Activated T-cell treated with anti-CD3 and anti-CD28 coated beads, Interleukin-2, amount 50 U/mL, for 24 hours (primary cell): ENCODE measurements at regions not wholly inside any gene's neighbourhood (a gene's known extent, or its start where the extent isn't known, plus 50 kb on each side); places are given as distances from the start of the nearest gene placed in this dataset.

Experiments used
- DNase-seq: peaks from one replicate; pipeline ENCODE4 v3.0.0-alpha.2; 2020
- H3K27ac Mint-ChIP-seq: 2 replicates; pipeline ENCODE4 v1.8.0; 2020; ENCODE audit warnings: mild to moderate bottlenecking, mixed read lengths
- H3K27me3 Mint-ChIP-seq: 2 replicates; pipeline ENCODE4 v1.8.0; 2020; ENCODE audit warnings: mixed read lengths
- H3K36me3 Mint-ChIP-seq: 2 replicates; pipeline ENCODE4 v1.8.0; 2020; ENCODE audit warnings: low read depth, mixed read lengths
- H3K4me1 Mint-ChIP-seq: 2 replicates; pipeline ENCODE4 v1.8.0; 2020; ENCODE audit warnings: low read depth, mixed read lengths
- H3K4me3 Mint-ChIP-seq: 2 replicates; pipeline ENCODE4 v1.8.0; 2020; ENCODE audit warnings: mild to moderate bottlenecking, moderate library complexity, mixed read lengths
- H3K9me3 Mint-ChIP-seq: 2 replicates; pipeline ENCODE4 v1.8.0; 2020; ENCODE audit warnings: mixed read lengths

GRCh38 chr13:80040981-80041317 is 300.0 kb downstream of the SPRY2 start:
- Mint-ChIP-seq H3K9me3 (peaks cover 2% of the 10 kb centered on the region), H3K4me3 (no peak overlapping the region), H3K4me1 (peaks cover 2% of the 10 kb centered on the region), H3K27me3 (no peaks in the 10 kb centered on the region), H3K36me3 (no peaks in the 10 kb centered on the region), H3K27ac (no peak overlapping the region)
- DNase-seq, result no peak

- peaks cover 2% of the 10 kb centered on the region for H3K9me3 Mint-ChIP-seq
- no peak overlapping the region for H3K27ac Mint-ChIP-seq
- no peaks in the 10 kb centered on the region for H3K36me3 Mint-ChIP-seq
- DNase-seq, result no peak
- no peak overlapping the region for H3K4me3 Mint-ChIP-seq
- peaks cover 2% of the 10 kb centered on the region for H3K4me1 Mint-ChIP-seq
- H3K27me3 Mint-ChIP-seq, result no peaks in the 10 kb centered on the region
Measured at GRCh38 chr13:80040196-80040980, 300.5 kb downstream of the SPRY2 start.

DNA sequence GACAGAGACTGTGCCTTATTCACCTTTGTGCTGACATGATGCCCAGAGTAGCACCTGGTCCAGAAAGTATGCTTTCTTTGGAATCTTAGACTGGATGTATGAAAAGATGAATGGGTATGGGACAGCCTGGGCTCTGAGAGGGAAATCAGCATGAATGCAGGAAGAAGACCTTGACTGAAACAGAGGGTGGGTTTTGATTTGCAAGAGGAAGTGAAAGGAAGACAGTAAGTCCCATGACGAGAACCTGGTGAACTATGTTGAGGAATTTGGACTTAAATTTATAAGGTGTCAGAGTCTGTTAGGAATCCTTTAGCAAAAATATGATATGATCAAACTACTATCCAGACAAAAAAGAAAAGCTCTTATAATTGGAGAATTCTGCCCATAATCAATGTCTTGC is 301.9 kb downstream of the SPRY2 start:
- Mint-ChIP-seq H3K4me3 (no peak overlapping the region), H3K27ac (no peak overlapping the region), H3K27me3 (no peaks in the 10 kb centered on the region), H3K4me1 (peaks cover 2% of the 10 kb centered on the region), H3K9me3 (no peaks in the 10 kb centered on the region), H3K36me3 (no peaks in the 10 kb centered on the region)
- DNase-seq, result no peak

- Mint-ChIP-seq H3K27me3 (no peaks in the 10 kb centered on the region), H3K36me3 (no peaks in the 10 kb centered on the region), H3K4me1 (peaks cover 2% of the 10 kb centered on the region), H3K9me3 (no peaks in the 10 kb centered on the region), H3K4me3 (no peak overlapping the region), H3K27ac (no peak overlapping the region)
- no peak for DNase-seq
Measured at GRCh38 chr13:80038371-80038770, 302.6 kb downstream of the SPRY2 start.

DNA sequence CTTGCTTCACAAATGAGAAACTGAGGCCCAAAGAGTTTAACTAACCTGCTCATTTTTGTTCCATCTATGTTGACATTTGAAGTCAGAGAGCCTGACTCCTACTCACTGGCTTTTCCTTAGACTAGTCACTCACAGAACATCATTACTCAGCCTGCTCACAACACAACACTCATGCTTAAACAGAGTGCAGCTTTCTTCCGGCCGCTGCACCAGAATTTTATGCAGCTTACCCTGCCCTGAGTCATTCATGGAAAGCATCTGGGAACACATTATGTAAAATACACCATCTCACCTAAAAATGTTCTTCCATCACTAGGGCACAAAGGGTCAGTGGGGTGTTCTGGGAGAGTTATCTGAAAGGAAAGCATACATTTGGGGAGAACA is 303.4 kb downstream of the SPRY2 start:
- Mint-ChIP-seq H3K36me3 (no peaks in the 10 kb centered on the region), H3K27ac (no peak overlapping the region), H3K4me1 (peaks cover 2% of the 10 kb centered on the region), H3K4me3 (no peak overlapping the region), H3K27me3 (no peaks in the 10 kb centered on the region), H3K9me3 (no peaks in the 10 kb centered on the region)
- DNase-seq, result no peak

DNA sequence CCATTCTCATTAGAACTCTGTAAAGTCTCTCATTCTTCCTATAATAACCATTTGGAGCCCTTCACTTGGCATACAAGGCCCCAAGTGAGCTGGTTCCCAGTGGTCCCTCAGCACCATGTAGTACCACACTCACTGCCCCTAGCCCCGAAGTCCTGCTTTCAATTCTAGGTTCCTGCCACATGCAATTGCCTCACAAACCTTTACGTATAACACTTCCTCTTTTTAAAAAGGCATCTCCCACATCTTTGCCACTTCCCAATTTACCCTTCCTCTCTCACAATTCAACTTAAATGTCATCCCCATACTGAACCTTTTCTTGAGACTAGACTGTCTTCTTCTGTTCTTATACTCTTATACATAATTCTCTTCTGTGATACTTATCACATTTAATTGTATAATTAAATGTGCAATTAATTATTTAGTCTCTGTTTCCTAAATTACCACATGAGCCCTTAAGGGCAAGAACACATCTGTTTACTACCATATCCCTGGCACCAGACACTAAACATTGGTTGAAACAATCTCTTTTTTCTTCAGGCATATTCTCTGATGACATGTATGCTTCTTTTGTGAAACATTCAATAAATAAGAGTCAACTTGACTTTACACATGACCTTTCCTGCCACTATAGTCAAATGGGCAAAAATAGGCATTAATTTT is 304.0 kb downstream of the SPRY2 start:
- Mint-ChIP-seq H3K9me3 (no peaks in the 10 kb centered on the region), H3K36me3 (no peaks in the 10 kb centered on the region), H3K4me1 (peaks cover 2% of the 10 kb centered on the region), H3K4me3 (no peak overlapping the region), H3K27me3 (no peaks in the 10 kb centered on the region), H3K27ac (no peak overlapping the region)
- DNase-seq, result no peak

- no peaks in the 10 kb centered on the region for H3K27me3 Mint-ChIP-seq
- H3K4me1 Mint-ChIP-seq, result peaks cover 2% of the 10 kb centered on the region
- no peaks in the 10 kb centered on the region for H3K36me3 Mint-ChIP-seq
- no peak overlapping the region for H3K4me3 Mint-ChIP-seq
- H3K27ac Mint-ChIP-seq, result no peak overlapping the region
- no peak for DNase-seq
- H3K9me3 Mint-ChIP-seq, result no peaks in the 10 kb centered on the region
Measured at GRCh38 chr13:80035096-80035495, 305.8 kb downstream of the SPRY2 start.

DNA sequence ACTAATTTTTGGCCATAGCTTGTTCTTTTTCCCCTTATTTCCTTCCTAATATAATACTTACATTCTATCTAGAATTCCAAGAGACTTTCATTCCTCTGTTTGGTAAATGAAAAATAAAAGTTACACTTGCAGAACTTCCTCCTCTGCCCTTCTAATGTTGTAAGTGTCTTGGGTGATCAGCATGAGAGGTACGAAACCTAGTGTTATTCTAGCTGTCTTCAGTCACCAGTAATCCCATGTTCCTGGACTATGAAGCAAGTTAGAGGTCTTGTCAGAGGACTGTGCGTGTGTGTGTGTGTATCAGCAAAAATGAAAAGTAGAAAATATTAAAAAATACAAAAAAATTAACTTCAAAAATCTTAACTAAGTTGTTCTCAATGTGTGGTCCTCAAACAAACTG is 307.0 kb downstream of the SPRY2 start:
- DNase-seq, result no peak
- no peaks in the 10 kb centered on the region for H3K27me3 Mint-ChIP-seq
- no peaks in the 10 kb centered on the region for H3K36me3 Mint-ChIP-seq
- no peak overlapping the region for H3K4me3 Mint-ChIP-seq
- H3K4me1 Mint-ChIP-seq, result peaks cover 2% of the 10 kb centered on the region
- no peaks in the 10 kb centered on the region for H3K9me3 Mint-ChIP-seq
- H3K27ac Mint-ChIP-seq, result no peak overlapping the region

DNA sequence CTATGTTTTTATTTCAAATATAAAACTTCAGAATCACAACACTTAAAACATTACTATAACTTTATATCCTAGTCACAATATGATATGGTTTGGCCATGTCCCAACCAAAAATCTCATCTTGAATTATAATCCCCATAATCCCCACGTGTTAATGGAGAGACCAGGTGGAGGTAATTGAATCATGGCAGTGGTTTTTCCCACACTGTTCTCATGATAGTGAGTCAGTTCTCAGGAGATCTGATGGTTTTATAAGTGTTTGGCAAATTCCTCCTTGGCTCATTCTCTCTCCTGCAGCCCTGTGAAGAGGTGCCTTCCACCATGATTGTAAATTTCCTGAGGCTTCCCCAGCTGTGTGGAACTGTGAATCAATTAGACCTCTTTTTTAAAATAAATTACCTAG is 307.6 kb downstream of the SPRY2 start:
- Mint-ChIP-seq H3K27ac (no peak overlapping the region), H3K36me3 (no peaks in the 10 kb centered on the region), H3K4me3 (no peak overlapping the region), H3K4me1 (peaks cover 2% of the 10 kb centered on the region), H3K27me3 (no peaks in the 10 kb centered on the region), H3K9me3 (no peaks in the 10 kb centered on the region)
- DNase-seq, result no peak

GRCh38 chr13:80030491-80030890 is 310.4 kb downstream of the SPRY2 start:
- Mint-ChIP-seq H3K4me3 (no peak overlapping the region), H3K36me3 (no peaks in the 10 kb centered on the region), H3K27me3 (no peaks in the 10 kb centered on the region), H3K9me3 (no peaks in the 10 kb centered on the region), H3K4me1 (no peaks in the 10 kb centered on the region), H3K27ac (no peak overlapping the region)
- DNase-seq, result no peak

- Mint-ChIP-seq H3K4me1 (no peaks in the 10 kb centered on the region), H3K27ac (no peak overlapping the region), H3K36me3 (no peaks in the 10 kb centered on the region), H3K4me3 (no peak overlapping the region), H3K27me3 (no peaks in the 10 kb centered on the region), H3K9me3 (no peaks in the 10 kb centered on the region)
- no peak for DNase-seq
Measured at GRCh38 chr13:80029170-80029569, 311.8 kb downstream of the SPRY2 start.

GRCh38 chr13:80022146-80022545 is 318.8 kb downstream of the SPRY2 start:
- Mint-ChIP-seq H3K4me1 (no peaks in the 10 kb centered on the region), H3K9me3 (no peaks in the 10 kb centered on the region), H3K27ac (no peak overlapping the region), H3K27me3 (no peaks in the 10 kb centered on the region), H3K36me3 (no peaks in the 10 kb centered on the region), H3K4me3 (no peak overlapping the region)
- no peak for DNase-seq

GRCh38 chr13:80012251-80012650 is 328.7 kb downstream of the SPRY2 start:
- no peak for DNase-seq
- Mint-ChIP-seq H3K9me3 (no peaks in the 10 kb centered on the region), H3K36me3 (no peaks in the 10 kb centered on the region), H3K4me3 (no peak overlapping the region), H3K4me1 (no peaks in the 10 kb centered on the region), H3K27me3 (no peaks in the 10 kb centered on the region), H3K27ac (no peak overlapping the region)

- Mint-ChIP-seq H3K9me3 (no peaks in the 10 kb centered on the region), H3K4me1 (no peaks in the 10 kb centered on the region), H3K4me3 (no peak overlapping the region), H3K36me3 (no peaks in the 10 kb centered on the region), H3K27ac (no peak overlapping the region), H3K27me3 (no peaks in the 10 kb centered on the region)
- no peak for DNase-seq
Measured at GRCh38 chr13:80011448-80012212, 329.3 kb downstream of the SPRY2 start.

- no peaks in the 10 kb centered on the region for H3K36me3 Mint-ChIP-seq
- DNase-seq, result no peak
- no peak overlapping the region for H3K27ac Mint-ChIP-seq
- H3K4me3 Mint-ChIP-seq, result no peak overlapping the region
- no peaks in the 10 kb centered on the region for H3K4me1 Mint-ChIP-seq
- H3K9me3 Mint-ChIP-seq, result no peaks in the 10 kb centered on the region
- no peaks in the 10 kb centered on the region for H3K27me3 Mint-ChIP-seq
Measured at GRCh38 chr13:80010846-80011245, 330.1 kb downstream of the SPRY2 start.
